ENCODE measurements at regions not wholly inside any gene's neighbourhood (a gene's known extent, or its start where the extent isn't known, plus 50 kb on each side); places are given as distances from the start of the nearest gene placed in this dataset.

- no peak for TF ChIP-seq CTCF (IDR thresholded peaks at IDR 0.05; ENCODE audit: insufficient read depth, low read depth, low read length)
- no peak overlapping the region for H3K4me3 ChIP-seq (ENCODE audit: low read depth, low read length)
Observed at GRCh38 chr6:11467364-11467763, 70.2 kb upstream of the TMEM170B start.

GRCh38 chr6:11463398-11463780 is 74.2 kb upstream of the TMEM170B start:
- DNase-seq (ENCODE audit: low read depth) = no peak
- H3K4me3 ChIP-seq (ENCODE audit: low read depth, low read length) = no peak overlapping the region
- no peak for TF ChIP-seq CTCF (IDR thresholded peaks at IDR 0.05; ENCODE audit: insufficient read depth, low read depth, low read length)

More at GRCh38 chr6:11467364-11467763, 70.2 kb upstream of the TMEM170B start:
- DNase-seq (ENCODE audit: low read depth) = no peak

GRCh38 chr6:11462742-11463397 is 74.7 kb upstream of the TMEM170B start:
- peak; percentile 86 for DNase-seq (ENCODE audit: low read depth)
- no peak for TF ChIP-seq CTCF (IDR thresholded peaks at IDR 0.05; ENCODE audit: insufficient read depth, low read depth, low read length)

GRCh38 chr6:11460837-11461661 is 76.5 kb upstream of the TMEM170B start:
- DNase-seq (ENCODE audit: low read depth) = no peak

More at GRCh38 chr6:11462742-11463397, 74.7 kb upstream of the TMEM170B start:
- no peak overlapping the region for H3K4me3 ChIP-seq (ENCODE audit: low read depth, low read length)

GRCh38 chr6:11460001-11460668 is 77.4 kb upstream of the TMEM170B start:
- TF ChIP-seq CTCF (IDR thresholded peaks at IDR 0.05; ENCODE audit: insufficient read depth, low read depth, low read length) = peak; percentile 18
- H3K4me3 ChIP-seq (ENCODE audit: low read depth, low read length) = no peak overlapping the region
- DNase-seq (ENCODE audit: low read depth) = peak; percentile 41

More at GRCh38 chr6:11460837-11461661, 76.5 kb upstream of the TMEM170B start:
- H3K4me3 ChIP-seq (ENCODE audit: low read depth, low read length) = no peak overlapping the region
- no peak for TF ChIP-seq CTCF (IDR thresholded peaks at IDR 0.05; ENCODE audit: insufficient read depth, low read depth, low read length)

GRCh38 chr6:11459079-11459610 is 78.4 kb upstream of the TMEM170B start:
- no peak overlapping the region for H3K4me3 ChIP-seq (ENCODE audit: low read depth, low read length)
- DNase-seq (ENCODE audit: low read depth) = no peak
- no peak for TF ChIP-seq CTCF (IDR thresholded peaks at IDR 0.05; ENCODE audit: insufficient read depth, low read depth, low read length)
